Liver (tissue), 3 donors: ENCODE measurements at regions not wholly inside any gene's neighbourhood (a gene's known extent, or its start where the extent isn't known, plus 50 kb on each side); places are given as distances from the start of the nearest gene placed in this dataset.

ENCODE experiments used
- CTCF ChIP-seq: fragments of 150-350 bp; IDR thresholded peaks from 2 replicates; pipeline ENCODE4 v1.5.1; 2017; ENCODE audit warnings: improper control_type of control experiment, low read depth, low read length; ENCODE audit not compliant: missing input control
- FOXA1 ChIP-seq: IDR thresholded peaks from 2 replicates; pipeline ENCODE4 v1.6.1; 2016; ENCODE audit warnings: antibody characterized with exemption
- GABPA ChIP-seq, 2 donors: IDR thresholded peaks in 1 of 2; conservative IDR thresholded peaks in 1 of 2; 2 replicates each; pipeline ENCODE4 v1.6.1; 2016; ENCODE audit warnings: antibody characterized with exemption in 2 of 2, mild to moderate bottlenecking in 1 of 2, moderate library complexity in 1 of 2
- JUND ChIP-seq, 2 donors: IDR thresholded peaks; 2 replicates each; pipeline ENCODE4 v1.6.1; 2016; ENCODE audit warnings: antibody characterized with exemption in 2 of 2
- REST ChIP-seq: IDR thresholded peaks from 2 replicates; pipeline ENCODE4 v1.6.1; 2016; ENCODE audit warnings: antibody characterized with exemption, mild to moderate bottlenecking
- YY1 ChIP-seq: IDR thresholded peaks from 2 replicates; pipeline ENCODE4 v1.6.1; 2016; ENCODE audit warnings: antibody characterized with exemption, mild to moderate bottlenecking
- TF ChIP-seq, protein P1 (sequence below): IDR thresholded peaks from 2 replicates; pipeline ENCODE4 v1.6.1; 2016; ENCODE audit warnings: antibody characterized with exemption
- donor health status: healthy.
- donor health status: healthy.

- TF ChIP-seq CTCF, result no peak
- TF ChIP-seq, protein P1, sequence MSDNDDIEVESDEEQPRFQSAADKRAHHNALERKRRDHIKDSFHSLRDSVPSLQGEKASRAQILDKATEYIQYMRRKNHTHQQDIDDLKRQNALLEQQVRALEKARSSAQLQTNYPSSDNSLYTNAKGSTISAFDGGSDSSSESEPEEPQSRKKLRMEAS, result no peak
- TF ChIP-seq JUND (IDR thresholded peaks at IDR 0.05), result no peak
- TF ChIP-seq REST, result no peak
- no peak for TF ChIP-seq FOXA1
- TF ChIP-seq GABPA (IDR thresholded peaks at IDR 0.05 in 1 of 2, conservative IDR thresholded peaks at IDR 0.05 in 1 of 2), result no peak
- TF ChIP-seq YY1, result no peak
These were observed 89.5 kb upstream of the PHACTR1 start for GRCh38 chr6:12627053-12627452.
